H1 (cell line): ENCODE measurements at regions not wholly inside any gene's neighbourhood (a gene's known extent, or its start where the extent isn't known, plus 50 kb on each side); places are given as distances from the start of the nearest gene placed in this dataset.

Source experiments
- CHD7 ChIP-seq: fragments of 300-600 bp; sonication (generic); IDR thresholded peaks from 2 replicates; pipeline ENCODE4 v1.7.1; 2012; ENCODE audit warnings: low read length, moderate library complexity, mild to moderate bottlenecking, inconsistent platforms; ENCODE audit not compliant: insufficient replicate concordance

DNA sequence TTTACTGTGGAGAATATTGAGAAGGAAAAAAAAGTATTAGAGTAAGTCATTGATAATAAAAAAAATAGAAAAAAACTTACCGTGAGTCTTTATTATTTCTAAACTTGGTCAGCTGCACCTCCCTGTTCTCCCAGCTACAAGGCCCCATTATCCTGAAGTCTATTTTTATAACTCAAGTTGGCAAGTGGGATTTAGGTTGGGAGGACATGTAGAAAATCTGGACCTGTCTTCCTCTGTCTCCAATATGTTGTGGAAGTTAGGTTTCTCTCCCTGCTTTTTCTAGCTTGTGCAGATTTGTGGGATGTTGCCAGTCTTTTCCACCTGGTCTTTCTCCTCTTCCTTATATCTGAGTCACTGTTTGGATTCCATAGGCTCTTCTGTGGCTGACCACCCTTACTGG is 361.4 kb downstream of the HLX start (continued):
- no peak for TF ChIP-seq CHD7
